ENCODE measurements at regions not wholly inside any gene's neighbourhood (a gene's known extent, or its start where the extent isn't known, plus 50 kb on each side); places are given as distances from the start of the nearest gene placed in this dataset.

- no peak overlapping the region for H3K4me3 ChIP-seq (ENCODE audit: low read depth in 1 of 3, low read length in 3 of 3)
- H3K4me1 ChIP-seq (ENCODE audit: control insufficient read depth in 4 of 4, insufficient read depth in 4 of 4, low read length in 3 of 4) = no peaks in the 10 kb centered on the region
- TF ChIP-seq FOXA2 (IDR thresholded peaks at IDR 0.05) (no peak), NR2F2 (IDR thresholded peaks at IDR 0.05) (no peak), RAD21 (IDR thresholded peaks at IDR 0.05) (no peak), ZBTB33 (IDR thresholded peaks at IDR 0.05) (no peak), MAX (IDR thresholded peaks at IDR 0.05) (no peak), REST (IDR thresholded peaks at IDR 0.05) (no peak), HNF4G (IDR thresholded peaks at IDR 0.05) (no peak), JUND (IDR thresholded peaks at IDR 0.05) (no peak), SP1 (IDR thresholded peaks at IDR 0.05) (no peak), CTCF (IDR thresholded peaks at IDR 0.05; ENCODE audit: low read depth, low read length, missing input control) (no peak), ATF3 (IDR thresholded peaks at IDR 0.05) (no peak)
- H3K9ac ChIP-seq (ENCODE audit: low read depth in 1 of 2, low read length in 2 of 2) = no peak overlapping the region
- H3K9me3 ChIP-seq (ENCODE audit: control insufficient read depth in 4 of 4, low read length in 3 of 4) = no peaks in the 10 kb centered on the region
- no peaks in the 10 kb centered on the region for H3K36me3 ChIP-seq (ENCODE audit: control insufficient read depth in 4 of 4, insufficient read depth in 3 of 4, low read depth in 1 of 4, low read length in 3 of 4)
- H3K27me3 ChIP-seq (ENCODE audit: control insufficient read depth in 4 of 4, insufficient read depth in 4 of 4, low read length in 3 of 4) = no peaks in the 10 kb centered on the region
- H3K27ac ChIP-seq (ENCODE audit: low read depth in 1 of 2, low read length in 2 of 2) = no peak overlapping the region
- DNase-seq (ENCODE audit: low spot score) = no peak
These were observed 974.3 kb upstream of the CELF4 start for GRCh38 chr18:38539856-38540255.

- H3K9ac ChIP-seq (ENCODE audit: low read depth in 1 of 2, low read length in 2 of 2) = no peak overlapping the region
- H3K9me3 ChIP-seq (ENCODE audit: control insufficient read depth in 4 of 4, low read length in 3 of 4) = no peaks in the 10 kb centered on the region
These were observed 973.8 kb upstream of the CELF4 start for GRCh38 chr18:38539371-38539770.

More at GRCh38 chr18:38539371-38539770, 973.8 kb upstream of the CELF4 start:
- no peak overlapping the region for H3K4me3 ChIP-seq (ENCODE audit: low read depth in 1 of 3, low read length in 3 of 3)
- no peaks in the 10 kb centered on the region for H3K27me3 ChIP-seq (ENCODE audit: control insufficient read depth in 4 of 4, insufficient read depth in 4 of 4, low read length in 3 of 4)
- TF ChIP-seq MAX (IDR thresholded peaks at IDR 0.05) = no peak
- no peak for TF ChIP-seq CTCF (IDR thresholded peaks at IDR 0.05; ENCODE audit: low read depth, low read length, missing input control)
- no peak for TF ChIP-seq HNF4G (IDR thresholded peaks at IDR 0.05)
- no peak for TF ChIP-seq EGR1 (IDR thresholded peaks at IDR 0.05; ENCODE audit: low read depth in 2 of 2)
- TF ChIP-seq FOXA2 (IDR thresholded peaks at IDR 0.05) = no peak
- no peak for TF ChIP-seq SP1 (IDR thresholded peaks at IDR 0.05)
- no peak for TF ChIP-seq ZBTB33 (IDR thresholded peaks at IDR 0.05)
- TF ChIP-seq REST (IDR thresholded peaks at IDR 0.05) = no peak
- no peak for TF ChIP-seq TAF1 (conservative IDR thresholded peaks at IDR 0.05)
- TF ChIP-seq RAD21 (IDR thresholded peaks at IDR 0.05) = no peak
- no peak for TF ChIP-seq YY1 (IDR thresholded peaks at IDR 0.05)
- TF ChIP-seq JUND (IDR thresholded peaks at IDR 0.05) = no peak
- TF ChIP-seq FOXA1 (IDR thresholded peaks at IDR 0.05) = no peak
- no peak overlapping the region for H3K27ac ChIP-seq (ENCODE audit: low read depth in 1 of 2, low read length in 2 of 2)
- H3K36me3 ChIP-seq (ENCODE audit: control insufficient read depth in 4 of 4, insufficient read depth in 3 of 4, low read depth in 1 of 4, low read length in 3 of 4) = no peaks in the 10 kb centered on the region
- no peaks in the 10 kb centered on the region for H3K4me1 ChIP-seq (ENCODE audit: control insufficient read depth in 4 of 4, insufficient read depth in 4 of 4, low read length in 3 of 4)
- DNase-seq (ENCODE audit: low spot score) = no peak

All from liver (tissue), 7 donors.